HL-60/S4 (cell line): ENCODE measurements at regions not wholly inside any gene's neighbourhood (a gene's known extent, or its start where the extent isn't known, plus 50 kb on each side); places are given as distances from the start of the nearest gene placed in this dataset.

ENCODE experiments used
- in situ Hi-C: fragments of 300-500 bp; cut with MboI; formaldehyde crosslinking; loops from 2 replicates; pipeline ENCODE4 v1.14.3; 2022; ENCODE audit warnings: low sequenced_read_pairs

- in situ Hi-C loops, result loop anchor here (25.0 kb wide), 1 partner anchor 566 kb away; no protein-coding TSS in a partner anchor
Measured at GRCh38 chr15:81495780-81496467, 121.9 kb upstream of the TMC3 start.

DNA sequence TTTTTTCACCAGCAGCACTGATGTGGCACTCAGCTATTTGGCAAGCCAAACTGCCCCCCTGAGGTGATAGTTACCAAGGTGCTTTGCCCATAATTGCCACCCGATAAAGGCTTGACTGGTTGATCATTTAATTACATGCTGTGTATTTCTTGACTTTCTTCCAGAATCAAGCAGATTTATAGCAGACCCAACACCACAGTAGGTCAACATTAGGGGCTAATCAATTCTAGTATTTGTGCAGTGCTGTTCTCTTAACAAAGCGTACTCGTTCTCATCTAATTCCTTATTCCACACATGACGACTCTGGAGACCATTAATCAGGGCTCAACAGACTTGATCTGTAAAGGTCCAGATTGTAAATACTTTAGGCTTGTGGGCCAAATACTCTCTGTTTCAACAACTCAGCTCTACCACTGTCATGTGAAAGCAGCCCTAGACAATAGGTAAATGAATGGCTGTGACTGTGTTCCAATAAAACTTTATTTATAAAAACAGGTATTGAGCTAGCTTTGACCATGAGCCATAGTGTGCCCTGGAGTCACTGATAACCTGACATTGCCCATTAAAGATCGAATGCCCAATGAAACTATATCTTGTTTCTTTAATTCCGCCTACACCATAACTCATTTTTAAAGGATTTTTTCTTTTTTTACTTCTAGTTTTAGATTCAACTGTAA lies 119.1 kb upstream of the TMC3 start:
- in situ Hi-C loops, result loop anchor here (25.0 kb wide), 1 partner anchor 569 kb away; no protein-coding TSS in a partner anchor

DNA sequence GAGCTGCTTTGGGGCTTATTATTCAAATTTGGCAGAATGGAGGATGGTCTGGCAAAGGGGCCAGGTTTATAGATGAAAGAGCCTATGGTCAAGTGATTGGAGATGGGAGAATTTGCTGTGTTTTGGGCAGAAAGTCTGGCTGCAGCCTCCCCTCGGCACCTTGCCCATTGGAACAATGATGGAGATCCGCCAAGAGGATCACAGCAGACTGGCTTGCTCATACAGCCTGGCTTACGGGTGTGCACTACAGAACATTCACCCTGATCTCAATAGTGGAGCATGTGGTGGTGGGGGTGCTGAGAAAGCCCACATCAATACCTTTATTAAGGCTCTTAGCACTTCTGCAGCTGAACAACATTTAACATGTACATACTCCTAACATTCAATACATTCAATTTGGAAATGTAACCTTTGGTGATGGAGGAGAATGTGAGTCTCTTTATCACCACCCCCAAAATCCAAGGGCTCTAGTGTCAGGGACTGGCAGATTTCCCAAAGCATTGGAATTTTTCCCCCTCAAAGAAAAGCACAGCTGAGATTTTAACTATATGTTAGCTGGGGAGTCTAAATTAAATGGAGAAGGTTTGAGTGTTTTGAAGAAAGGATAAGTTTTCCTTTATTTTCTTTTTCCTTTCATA lies 118.4 kb upstream of the TMC3 start:
- in situ Hi-C loops, result loop anchor here (25.0 kb wide), 1 partner anchor 570 kb away; no protein-coding TSS in a partner anchor

DNA sequence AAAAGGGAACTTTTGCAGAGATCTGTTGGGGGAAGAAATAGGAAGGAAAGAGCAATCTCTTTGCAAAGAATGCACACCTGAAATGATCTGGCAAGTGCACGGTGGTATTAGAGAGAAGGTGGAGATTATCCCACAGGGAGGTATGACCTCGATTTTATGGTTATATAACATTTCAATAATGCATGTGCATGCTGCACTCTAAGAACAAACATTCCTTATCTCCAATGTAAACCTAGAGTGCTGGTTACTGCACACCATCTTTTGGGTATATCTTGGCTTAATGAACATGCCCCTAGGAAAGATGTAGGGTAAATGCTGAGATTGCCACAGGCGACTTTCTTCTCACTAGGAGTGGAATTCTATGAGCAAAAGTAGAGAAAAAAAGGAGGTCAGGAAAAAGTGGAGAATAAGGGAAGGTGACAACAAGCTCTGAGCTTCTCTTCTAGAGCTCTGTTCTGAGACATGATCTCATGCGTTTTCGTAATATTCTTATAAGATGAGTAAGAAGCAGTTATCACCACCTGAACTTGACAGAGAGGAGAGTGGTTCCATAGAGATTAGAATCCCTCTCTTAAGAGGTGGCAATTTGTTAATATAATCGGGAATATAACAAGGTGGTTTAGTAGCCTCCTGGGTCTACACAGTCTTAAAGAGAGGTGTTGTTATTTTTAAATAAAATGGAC lies 117.5 kb upstream of the TMC3 start:
- in situ Hi-C loops, result loop anchor here (25.0 kb wide), 1 partner anchor 571 kb away; no protein-coding TSS in a partner anchor

GRCh38 chr15:81485806-81486205 lies 111.8 kb upstream of the TMC3 start:
- in situ Hi-C loops, result loop anchor here (25.0 kb wide), 1 partner anchor 576 kb away; no protein-coding TSS in a partner anchor

DNA sequence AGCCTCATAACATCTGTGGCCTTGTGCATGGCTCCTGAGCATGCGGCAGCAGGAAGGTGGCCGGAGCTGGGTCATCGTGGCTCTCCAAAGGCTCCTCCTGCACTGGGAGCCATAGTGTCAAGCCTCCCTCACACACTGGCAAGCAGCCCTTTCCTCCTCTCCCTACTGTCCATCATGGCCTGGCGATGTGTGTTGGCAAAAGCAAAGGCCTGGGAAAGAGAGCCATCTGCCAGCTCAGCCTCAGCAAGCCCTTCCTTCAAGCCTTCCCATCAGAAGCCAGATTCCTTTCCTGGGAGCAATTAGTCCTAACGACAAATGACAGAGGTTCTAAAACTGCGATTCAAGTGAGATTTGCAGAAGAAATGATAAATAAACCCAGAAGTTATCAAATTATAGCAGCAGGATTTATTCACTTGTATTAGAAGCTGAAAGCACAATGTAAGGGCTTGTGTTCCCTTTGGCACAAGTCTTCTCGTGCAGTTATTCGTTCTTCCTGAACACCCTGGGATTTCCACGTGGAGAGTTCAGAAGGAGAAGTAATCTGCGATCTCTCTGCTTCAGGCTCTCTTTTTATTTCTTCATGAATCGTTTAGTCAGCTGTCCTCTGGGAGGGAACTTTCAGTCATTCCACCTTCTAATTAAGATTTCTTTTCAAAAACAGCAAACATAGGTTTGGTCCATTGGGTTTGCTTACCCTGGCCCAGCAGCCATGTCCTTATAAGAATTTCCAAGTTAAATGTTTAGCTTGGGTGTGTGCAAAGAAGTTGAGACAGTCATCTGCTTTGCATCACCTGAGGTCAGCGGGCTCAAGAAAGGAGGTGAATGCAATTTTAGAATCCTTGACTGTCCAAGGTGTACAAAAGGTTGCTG lies 110.3 kb upstream of the TMC3 start:
- in situ Hi-C loops, result loop anchor here (25.0 kb wide), 1 partner anchor 578 kb away; no protein-coding TSS in a partner anchor

DNA sequence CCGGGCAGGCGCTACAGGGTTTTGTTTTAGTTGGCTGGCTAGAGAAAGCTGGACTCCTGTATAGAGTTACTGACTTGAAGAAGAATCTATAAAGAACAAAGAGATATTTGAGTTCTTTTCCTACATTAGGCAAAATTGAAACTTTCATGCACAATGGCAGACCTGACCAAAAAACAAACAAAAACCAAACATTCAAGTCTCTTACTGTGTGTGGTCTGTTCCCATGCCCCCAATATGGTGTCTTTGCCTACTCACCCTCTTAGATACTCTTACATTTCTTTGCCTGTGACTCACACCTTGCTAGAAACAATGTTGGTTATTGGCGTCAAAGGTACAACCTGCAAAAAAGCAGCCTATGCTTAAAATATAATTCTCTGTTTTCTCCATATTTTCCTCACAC lies 109.5 kb upstream of the TMC3 start:
- in situ Hi-C loops, result loop anchor here (25.0 kb wide), 1 partner anchor 579 kb away; no protein-coding TSS in a partner anchor

DNA sequence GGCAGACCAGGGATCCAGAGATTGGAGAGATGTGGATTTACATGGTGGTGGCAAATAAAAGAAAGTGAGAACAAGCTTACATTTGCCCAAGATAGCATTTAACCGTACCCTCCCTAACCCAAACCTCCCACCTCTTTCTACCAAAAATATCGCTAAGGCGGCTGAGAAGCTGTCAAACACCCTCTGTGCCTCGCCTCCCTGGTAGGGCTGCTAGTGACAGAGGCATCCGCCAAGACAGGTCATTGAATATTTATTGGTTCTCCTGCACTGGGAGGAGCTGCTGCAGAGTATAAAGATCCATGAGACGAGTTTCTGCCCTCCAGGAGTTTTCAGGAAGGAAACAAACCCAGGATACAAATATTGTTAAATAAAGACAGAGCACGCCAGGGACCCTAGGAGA lies 107.3 kb upstream of the TMC3 start:
- in situ Hi-C loops, result loop anchor here (25.0 kb wide), 1 partner anchor 581 kb away; no protein-coding TSS in a partner anchor

- in situ Hi-C loops, result loop anchor here (25.0 kb wide), 1 partner anchor 582 kb away; no protein-coding TSS in a partner anchor
Measured at GRCh38 chr15:81480645-81481053, 106.6 kb upstream of the TMC3 start.

DNA sequence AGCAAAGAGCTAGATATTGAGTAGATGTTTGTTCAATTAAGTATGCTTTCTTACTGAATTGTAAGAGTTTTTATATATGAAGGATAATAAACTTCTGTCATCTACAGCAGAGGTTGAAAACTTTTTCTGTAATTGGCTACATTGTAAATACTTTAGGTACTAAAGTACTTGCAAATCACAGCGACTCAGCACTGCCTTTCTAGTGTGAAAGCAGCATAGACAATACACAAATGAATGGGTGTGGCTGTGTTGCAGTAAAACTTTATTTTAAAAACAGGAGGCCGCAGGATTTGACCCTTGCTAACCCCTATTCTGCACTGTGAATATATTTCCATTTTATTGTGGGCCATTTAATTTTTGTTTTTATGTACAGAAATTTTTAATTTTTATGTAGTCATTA lies 104.3 kb upstream of the TMC3 start:
- in situ Hi-C loops, result loop anchor here (25.0 kb wide), 1 partner anchor 584 kb away; no protein-coding TSS in a partner anchor

GRCh38 chr15:81475926-81476325 lies 101.9 kb upstream of the TMC3 start:
- in situ Hi-C loops, result loop anchor here (25.0 kb wide), 1 partner anchor 586 kb away; no protein-coding TSS in a partner anchor

- in situ Hi-C loops, result loop anchor here (25.0 kb wide), 1 partner anchor 587 kb away; no protein-coding TSS in a partner anchor
Measured at GRCh38 chr15:81475471-81475870, 101.5 kb upstream of the TMC3 start.

DNA sequence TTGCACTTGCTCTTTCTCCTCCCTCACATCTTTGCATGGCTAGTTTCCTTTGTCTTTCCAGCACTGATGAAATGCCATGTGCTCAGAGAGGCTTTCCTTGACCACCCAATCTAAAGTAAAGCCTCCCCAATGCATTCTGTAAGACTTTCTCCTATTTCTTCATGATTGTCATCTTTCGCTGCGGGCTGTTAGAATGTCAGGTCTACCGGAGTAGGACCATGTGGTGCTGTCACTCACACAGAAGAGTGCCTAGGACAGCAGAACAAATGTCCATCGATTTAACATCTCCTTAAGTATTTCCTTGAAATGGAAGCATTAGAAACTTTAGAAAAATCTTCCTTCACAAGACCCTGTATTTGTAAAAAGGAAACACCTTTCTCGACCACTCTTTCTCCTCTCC lies 99.9 kb upstream of the TMC3 start:
- in situ Hi-C loops, result no loop called here

- in situ Hi-C loops, result no loop called here
Measured at GRCh38 chr15:81473177-81473576, 99.2 kb upstream of the TMC3 start.

- in situ Hi-C loops, result no loop called here
Measured at GRCh38 chr15:81471151-81471550, 97.1 kb upstream of the TMC3 start.

GRCh38 chr15:81469154-81469553 lies 95.1 kb upstream of the TMC3 start:
- in situ Hi-C loops, result no loop called here

DNA sequence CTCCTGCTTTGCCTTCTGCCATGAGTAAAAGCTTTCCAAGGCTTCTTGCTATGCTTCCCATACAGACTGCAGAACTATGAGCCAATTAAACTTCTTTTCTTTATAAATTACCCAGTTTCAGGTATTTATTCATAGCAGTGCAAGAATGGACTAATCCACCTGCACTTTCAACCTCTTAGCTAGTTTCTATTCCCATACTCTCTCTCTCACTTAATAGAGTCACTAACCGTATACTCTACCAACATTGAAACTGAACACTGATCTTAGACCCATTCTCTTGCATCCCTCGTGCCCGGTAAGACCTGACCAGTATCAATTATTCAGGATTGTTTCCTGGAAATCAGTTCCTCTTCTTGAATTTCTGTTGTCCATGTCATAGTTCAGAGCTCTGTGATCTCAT lies 92.7 kb upstream of the TMC3 start:
- in situ Hi-C loops, result no loop called here

DNA sequence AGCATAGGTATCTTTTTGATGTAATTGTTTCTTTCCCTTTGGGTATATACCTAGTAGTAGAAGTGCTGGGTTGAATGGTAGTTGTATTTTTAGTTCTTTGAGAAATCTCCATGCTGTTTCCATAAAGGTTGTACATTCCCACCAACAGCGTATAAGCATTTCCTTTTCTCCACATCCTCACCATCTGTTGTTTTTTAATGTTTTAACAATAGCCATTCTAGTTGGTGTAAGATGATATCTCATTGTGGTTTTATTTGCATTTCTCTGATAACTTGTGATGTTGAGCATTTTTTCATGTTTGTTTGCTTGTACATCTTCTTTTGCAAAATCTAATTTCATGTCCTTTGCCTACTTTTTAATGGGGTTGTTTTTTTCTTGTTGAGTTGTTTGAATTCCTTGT lies 80.0 kb upstream of the TMC3 start:
- in situ Hi-C loops, result no loop called here

DNA sequence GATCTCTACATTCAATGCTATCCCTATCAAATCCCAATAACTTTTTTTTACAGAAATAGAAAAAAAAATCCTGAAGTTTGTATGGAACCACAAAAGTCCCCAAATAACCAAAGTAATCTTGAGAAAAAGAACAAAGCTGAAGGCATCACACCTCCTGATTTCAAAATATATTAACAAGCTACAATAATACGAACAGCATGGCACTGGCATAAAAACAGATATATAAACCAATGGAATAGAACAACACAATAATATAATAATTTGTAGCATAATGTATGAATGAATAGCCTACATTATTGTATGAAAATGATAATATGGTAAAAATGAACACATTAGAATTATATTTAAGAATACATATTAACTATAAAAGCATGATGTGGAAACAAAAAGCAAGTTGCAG lies 76.7 kb upstream of the TMC3 start:
- in situ Hi-C loops, result no loop called here
